ENCODE measurements at regions not wholly inside any gene's neighbourhood (a gene's known extent, or its start where the extent isn't known, plus 50 kb on each side); places are given as distances from the start of the nearest gene placed in this dataset.
"Not testable (repeated sequence)": the region's sequence is repeated elsewhere in the genome, so short reads cannot be mapped to it uniquely, and the experiment has no call there.

DNA sequence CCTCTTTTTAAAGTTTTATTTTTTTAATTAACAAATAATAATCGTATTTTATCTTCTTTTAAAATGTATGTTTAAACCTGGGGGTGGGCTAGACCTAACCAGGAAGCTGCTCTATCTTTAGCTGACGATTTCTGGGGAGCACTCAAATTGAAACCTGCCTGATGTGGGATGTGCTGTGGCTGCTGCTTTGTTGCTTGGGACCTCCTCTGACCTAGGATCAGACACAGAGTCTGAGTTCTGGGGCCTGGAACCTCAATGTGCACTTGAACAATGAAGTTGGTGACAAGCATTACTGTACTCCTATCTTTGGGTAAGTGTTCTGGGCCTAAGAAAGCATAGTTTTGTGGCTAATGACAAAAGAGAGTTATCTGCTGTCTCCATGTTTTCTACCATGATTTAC, 386.7 kb downstream of the DAD1 start:
- TF ChIP-seq, protein P1, sequence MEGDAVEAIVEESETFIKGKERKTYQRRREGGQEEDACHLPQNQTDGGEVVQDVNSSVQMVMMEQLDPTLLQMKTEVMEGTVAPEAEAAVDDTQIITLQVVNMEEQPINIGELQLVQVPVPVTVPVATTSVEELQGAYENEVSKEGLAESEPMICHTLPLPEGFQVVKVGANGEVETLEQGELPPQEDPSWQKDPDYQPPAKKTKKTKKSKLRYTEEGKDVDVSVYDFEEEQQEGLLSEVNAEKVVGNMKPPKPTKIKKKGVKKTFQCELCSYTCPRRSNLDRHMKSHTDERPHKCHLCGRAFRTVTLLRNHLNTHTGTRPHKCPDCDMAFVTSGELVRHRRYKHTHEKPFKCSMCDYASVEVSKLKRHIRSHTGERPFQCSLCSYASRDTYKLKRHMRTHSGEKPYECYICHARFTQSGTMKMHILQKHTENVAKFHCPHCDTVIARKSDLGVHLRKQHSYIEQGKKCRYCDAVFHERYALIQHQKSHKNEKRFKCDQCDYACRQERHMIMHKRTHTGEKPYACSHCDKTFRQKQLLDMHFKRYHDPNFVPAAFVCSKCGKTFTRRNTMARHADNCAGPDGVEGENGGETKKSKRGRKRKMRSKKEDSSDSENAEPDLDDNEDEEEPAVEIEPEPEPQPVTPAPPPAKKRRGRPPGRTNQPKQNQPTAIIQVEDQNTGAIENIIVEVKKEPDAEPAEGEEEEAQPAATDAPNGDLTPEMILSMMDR (conservative IDR thresholded peaks at IDR 0.05; ENCODE audit: low read depth, low read length): no peak
- no peak overlapping the region for H3K4me3 ChIP-seq (ENCODE audit: low read length)
- no peak for DNase-seq (ENCODE audit: low read depth)

DNA sequence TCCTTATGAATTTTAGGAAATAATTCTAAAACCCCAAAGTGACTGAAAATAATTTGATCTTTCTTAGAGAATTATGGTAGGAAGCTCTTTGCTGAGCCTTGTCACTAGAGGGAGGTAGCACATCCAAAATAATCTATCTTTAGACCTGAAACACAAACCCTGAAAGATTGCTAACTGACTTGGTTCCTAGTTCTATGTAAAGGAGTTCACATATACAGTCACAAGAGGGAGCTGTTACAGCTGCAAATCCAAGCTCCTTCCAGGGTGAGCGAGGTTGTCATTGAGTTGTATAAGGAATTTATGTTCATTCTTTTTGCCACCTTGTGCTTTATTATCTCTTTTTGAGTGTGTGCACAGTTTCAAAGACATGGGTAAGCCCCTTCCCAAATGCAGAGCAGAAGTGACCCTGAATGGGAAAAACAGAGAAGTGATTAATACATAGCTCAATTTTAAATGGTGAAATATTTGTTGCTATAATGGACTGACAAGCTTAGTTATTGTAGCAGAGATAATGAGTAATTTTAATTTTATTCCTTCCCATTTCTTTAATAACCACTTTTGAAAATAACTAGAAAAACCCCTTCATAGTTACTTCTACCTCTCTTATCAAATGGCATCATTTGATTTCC, 387.9 kb downstream of the DAD1 start:
- H3K4me3 ChIP-seq (ENCODE audit: low read length): no peak overlapping the region
- TF ChIP-seq, protein P1 (conservative IDR thresholded peaks at IDR 0.05; ENCODE audit: low read depth, low read length): peak; percentile 86
- no peak for DNase-seq (ENCODE audit: low read depth)

DNA sequence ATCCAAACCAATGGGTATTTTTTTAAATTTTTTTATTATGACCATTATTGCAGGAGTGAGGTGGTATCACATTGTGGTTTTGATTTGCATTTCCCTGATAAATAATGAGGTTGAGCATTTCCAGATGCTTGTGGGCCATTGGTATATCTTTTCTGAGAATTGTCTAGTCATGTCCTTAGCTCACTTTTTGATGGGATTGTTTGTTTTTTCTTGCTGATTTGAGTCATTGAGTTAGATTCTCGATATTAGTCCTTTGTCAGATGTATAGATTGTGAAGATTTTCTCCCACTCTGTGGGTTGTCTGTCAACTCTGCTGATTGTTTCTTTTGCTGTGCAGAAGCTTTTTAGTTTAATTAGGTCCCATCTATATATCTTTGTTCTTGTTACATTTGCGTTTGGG, 388.9 kb downstream of the DAD1 start:
- not testable (repeated sequence) for H3K4me3 ChIP-seq (ENCODE audit: low read length); DNase-seq (ENCODE audit: low read depth)

DNA sequence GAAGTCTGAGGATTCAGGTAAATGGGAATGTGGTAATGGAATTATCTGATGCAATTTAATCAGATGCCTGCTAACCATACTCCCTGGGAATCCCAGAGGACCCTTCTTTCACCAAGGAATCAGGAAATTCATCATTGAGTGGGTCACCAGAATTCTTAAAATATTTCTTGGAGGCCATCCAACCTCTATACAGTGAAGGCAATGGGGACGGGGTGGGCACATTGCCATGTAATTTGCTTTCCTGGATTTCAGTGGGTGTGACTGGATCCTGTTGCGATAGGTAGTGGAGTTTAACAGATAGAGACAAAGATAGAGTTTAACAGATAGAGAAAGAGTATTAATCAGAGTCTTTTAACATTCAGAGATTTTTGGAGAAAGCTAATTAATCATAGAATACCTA, 394.4 kb downstream of the DAD1 start:
- TF ChIP-seq, protein P1 (conservative IDR thresholded peaks at IDR 0.05; ENCODE audit: low read depth, low read length): no peak
- no peak for DNase-seq (ENCODE audit: low read depth)
- no peak overlapping the region for H3K4me3 ChIP-seq (ENCODE audit: low read length)

DNA sequence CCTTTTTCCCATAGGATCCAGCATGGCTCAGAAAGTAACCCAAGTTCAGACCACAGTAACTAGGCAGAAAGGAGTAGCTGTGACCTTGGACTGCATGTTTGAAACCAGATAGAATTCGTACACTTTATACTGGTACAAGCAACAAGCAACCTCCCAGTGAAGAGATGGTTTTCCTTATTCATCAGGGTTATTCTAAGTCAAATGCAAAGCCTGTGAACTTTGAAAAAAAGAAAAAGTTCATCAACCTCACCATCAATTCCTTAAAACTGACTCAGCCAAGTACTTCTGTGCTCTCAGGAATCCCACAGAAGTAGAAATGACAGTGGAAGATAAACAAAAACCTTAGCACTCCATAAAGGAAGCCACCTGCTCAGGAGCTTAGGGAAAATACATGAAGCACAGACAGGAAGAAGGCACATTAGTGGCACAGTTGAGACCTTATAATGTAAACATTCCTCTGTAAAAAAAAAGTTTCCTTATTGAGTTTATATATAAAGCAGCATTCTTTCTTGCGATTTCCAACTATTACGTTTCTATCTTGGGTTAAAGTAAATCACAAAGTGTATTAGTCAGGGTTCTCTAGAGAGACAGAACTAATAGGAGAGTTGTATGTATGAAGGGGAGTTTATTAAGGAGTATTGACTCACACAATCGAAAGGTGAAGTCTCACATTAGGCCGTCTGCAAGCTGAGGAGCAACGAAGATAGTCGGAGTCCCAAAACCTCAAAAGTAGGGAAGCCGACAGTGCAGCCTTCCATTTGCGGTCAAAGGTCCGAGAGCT, 398.4 kb downstream of the DAD1 start:
- TF ChIP-seq, protein P1 (conservative IDR thresholded peaks at IDR 0.05; ENCODE audit: low read depth, low read length): no peak
- DNase-seq (ENCODE audit: low read depth): no peak
- no peak overlapping the region for H3K4me3 ChIP-seq (ENCODE audit: low read length)

DNA sequence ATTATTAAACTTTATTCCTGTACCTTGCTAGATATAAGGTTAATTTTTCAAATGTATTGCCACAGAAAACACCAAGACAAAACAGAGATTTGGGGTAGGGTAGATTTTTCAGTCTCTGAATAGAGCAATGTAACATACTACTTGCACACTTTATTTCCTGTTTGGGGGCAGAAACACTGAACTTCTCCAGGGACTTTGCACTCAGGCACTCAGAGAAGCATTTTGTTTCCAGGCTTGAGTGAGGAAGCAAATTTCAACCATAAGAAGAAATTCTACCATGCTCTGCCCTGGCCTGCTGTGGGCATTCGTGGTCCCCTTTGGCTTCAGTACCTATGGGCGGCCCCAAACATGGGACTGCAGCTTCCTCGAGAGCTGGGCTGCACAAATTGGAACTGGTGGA, 399.1 kb downstream of the DAD1 start:
- TF ChIP-seq, protein P1 (conservative IDR thresholded peaks at IDR 0.05; ENCODE audit: low read depth, low read length): no peak
- no peak for DNase-seq (ENCODE audit: low read depth)
- H3K4me3 ChIP-seq (ENCODE audit: low read length): no peak overlapping the region

DNA sequence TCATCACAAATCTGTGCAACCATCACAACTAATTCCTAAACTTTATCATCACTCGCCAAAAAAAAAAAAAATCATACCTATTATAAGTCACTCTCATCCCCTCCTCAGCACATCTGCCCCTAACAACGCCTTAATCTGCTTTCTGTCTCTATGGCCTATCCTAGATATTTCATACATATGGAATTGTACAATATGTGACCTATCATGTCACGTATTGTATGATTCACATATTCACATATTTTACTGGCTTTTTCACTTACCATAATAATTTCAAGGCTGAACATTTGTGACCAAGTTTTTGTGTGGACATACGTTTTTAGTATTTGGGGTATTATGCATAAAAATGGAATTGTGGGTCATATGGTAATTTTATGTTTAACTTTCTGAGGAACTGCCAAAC, 400.7 kb downstream of the DAD1 start:
- TF ChIP-seq, protein P1 (conservative IDR thresholded peaks at IDR 0.05; ENCODE audit: low read depth, low read length): no peak
- H3K4me3 ChIP-seq (ENCODE audit: low read length): no peak overlapping the region
- DNase-seq (ENCODE audit: low read depth): no peak

Data from retinal pigment epithelial cell (primary cell).